Fibroblast of the aortic adventitia (primary cell): ENCODE measurements at regions not wholly inside any gene's neighbourhood (a gene's known extent, or its start where the extent isn't known, plus 50 kb on each side); places are given as distances from the start of the nearest gene placed in this dataset.
"Not testable (repeated sequence)": the region's sequence is repeated elsewhere in the genome, so short reads cannot be mapped to it uniquely, and the experiment has no call there.

Experiments used
- DNase-seq: peaks from one replicate; pipeline ENCODE4 v3.0.0-alpha.2; 2010; ENCODE audit warnings: low read depth
- H3K4me3 ChIP-seq: 2 replicates; pipeline ENCODE4 v1.5.1; 2011; ENCODE audit warnings: low read depth, mild to moderate bottlenecking, control low read depth, low read length, moderate library complexity
- TF ChIP-seq, protein P1 (sequence below): IDR thresholded peaks from 2 replicates; pipeline ENCODE4 v1.5.1; 2011; ENCODE audit warnings: mild to moderate bottlenecking, low read length, control low read depth, inconsistent platforms; ENCODE audit not compliant: insufficient read depth

DNA sequence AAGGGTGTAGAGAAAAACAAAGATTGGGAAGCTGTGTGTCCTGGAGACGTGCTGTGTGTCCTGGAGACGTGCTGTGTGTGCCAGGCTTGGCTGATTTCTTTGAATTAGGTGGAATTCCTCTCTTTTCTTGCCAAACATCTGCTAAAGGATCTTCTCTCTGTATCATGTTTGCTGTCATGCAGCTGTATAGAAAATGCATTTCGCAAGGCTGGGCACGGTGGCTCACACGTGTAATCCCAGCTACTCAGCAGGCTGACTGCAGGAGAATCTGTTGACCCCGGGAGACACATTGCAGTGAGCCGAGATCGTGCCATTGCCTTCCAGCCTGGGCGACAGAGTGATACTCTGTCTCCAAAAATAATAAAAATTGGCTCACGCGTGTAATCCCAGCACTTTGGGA is 187.0 kb downstream of the CRLF2 start:
- DNase-seq = no peak
- no peak overlapping the region for H3K4me3 ChIP-seq
- TF ChIP-seq, protein P1, sequence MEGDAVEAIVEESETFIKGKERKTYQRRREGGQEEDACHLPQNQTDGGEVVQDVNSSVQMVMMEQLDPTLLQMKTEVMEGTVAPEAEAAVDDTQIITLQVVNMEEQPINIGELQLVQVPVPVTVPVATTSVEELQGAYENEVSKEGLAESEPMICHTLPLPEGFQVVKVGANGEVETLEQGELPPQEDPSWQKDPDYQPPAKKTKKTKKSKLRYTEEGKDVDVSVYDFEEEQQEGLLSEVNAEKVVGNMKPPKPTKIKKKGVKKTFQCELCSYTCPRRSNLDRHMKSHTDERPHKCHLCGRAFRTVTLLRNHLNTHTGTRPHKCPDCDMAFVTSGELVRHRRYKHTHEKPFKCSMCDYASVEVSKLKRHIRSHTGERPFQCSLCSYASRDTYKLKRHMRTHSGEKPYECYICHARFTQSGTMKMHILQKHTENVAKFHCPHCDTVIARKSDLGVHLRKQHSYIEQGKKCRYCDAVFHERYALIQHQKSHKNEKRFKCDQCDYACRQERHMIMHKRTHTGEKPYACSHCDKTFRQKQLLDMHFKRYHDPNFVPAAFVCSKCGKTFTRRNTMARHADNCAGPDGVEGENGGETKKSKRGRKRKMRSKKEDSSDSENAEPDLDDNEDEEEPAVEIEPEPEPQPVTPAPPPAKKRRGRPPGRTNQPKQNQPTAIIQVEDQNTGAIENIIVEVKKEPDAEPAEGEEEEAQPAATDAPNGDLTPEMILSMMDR = no peak

DNA sequence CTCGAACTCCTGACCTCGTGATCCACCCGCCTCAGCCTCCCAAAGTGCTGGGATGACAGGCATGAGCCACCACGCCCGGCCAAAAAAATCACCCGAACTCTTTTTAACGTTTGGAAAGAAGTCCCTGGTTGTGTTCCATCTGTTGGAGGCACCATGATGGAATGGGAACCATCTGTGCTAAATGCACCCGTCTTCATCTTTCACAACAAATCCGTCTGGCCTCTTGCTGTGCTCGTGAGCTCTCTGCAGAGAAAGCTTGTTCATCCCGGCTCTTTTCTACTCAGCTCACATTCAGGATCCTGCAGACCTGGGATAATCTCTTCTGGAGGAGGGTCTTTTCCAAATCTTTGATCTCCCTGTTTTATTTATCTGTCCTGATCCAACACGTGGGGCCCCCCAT is 188.8 kb downstream of the CRLF2 start:
- TF ChIP-seq, protein P1 = no peak
- no peak overlapping the region for H3K4me3 ChIP-seq
- no peak for DNase-seq

DNA sequence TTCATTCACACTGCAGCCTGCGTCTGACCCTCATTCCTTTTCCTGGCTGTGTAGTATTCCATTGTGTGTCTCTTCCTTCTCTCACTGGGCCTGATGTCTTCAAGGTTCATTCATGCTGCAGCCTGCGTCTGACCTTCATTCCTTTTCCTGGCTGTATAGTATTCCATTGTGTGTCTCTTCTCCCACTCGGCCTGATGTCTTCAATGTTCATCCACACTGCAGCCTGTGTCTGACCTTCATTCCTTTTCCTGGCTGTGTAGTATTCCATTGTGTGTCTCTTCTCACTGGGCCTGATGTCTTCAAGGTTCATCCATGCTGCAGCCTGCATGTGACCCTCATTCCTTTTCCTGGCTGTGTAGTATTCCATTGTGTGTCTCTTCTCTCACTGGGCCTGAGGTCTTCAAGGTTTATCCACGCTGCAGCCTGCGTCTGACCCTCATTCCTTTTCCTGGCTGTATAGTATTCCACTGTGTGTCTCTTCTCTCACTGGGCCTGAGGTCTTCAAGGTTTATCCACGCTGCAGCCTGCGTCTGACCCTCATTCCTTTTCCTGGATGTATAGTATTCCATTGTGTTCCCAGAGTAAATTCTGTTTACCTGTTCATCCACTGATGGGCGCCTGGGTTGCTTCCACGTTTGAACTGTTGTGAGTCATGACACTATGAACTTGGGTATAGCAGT is 191.0 kb downstream of the CRLF2 start:
- DNase-seq = not testable (repeated sequence)

DNA sequence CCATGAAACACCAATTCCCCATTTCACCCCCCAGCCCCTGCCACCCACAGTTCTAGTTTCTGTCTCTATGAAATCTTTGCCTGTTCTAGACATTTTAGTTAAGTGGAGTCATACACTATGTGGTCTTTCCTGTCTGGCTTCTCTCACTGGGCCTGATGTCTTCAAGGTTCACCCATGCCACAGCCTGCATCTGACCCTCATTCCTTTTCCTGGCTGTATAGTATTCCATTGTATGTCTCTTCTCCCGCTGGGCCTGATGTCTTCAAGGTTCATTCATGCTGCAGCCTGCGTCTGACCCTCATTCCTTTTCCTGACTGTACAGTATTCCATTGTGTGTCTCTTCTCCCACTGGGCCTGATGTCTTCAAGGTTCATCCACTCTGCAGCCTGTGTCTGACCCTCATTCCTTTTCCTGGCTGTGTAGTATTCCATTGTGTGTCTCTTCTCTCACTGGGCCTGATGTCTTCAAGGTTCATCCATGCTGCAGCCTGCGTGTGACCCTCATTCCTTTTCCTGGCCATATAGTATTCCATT is 191.7 kb downstream of the CRLF2 start:
- TF ChIP-seq, protein P1 = no peak
- DNase-seq = no peak
- no peak overlapping the region for H3K4me3 ChIP-seq

More for the DNA sequence above, 191.0 kb downstream of the CRLF2 start:
- not testable (repeated sequence) for H3K4me3 ChIP-seq

DNA sequence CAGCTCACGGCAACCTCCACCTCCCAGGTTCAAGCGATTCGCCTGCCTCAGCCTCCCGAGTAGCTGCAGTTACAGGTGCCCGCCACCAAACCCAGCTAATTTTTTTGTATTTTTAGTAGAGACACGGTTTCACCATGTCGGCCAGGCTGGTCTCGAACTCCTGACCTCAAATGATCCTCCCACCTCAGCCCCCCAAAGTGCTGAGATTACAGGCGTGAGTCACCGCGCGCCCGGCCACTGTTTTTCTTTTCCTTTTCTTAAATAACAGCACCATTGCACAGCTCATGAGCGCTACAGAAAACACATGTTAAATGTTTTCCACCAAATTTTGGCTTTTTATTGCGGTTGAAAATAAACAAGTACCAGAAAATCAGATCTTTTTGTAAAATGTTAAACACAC is 195.5 kb downstream of the CRLF2 start:
- not testable (repeated sequence) for DNase-seq, H3K4me3 ChIP-seq

DNA sequence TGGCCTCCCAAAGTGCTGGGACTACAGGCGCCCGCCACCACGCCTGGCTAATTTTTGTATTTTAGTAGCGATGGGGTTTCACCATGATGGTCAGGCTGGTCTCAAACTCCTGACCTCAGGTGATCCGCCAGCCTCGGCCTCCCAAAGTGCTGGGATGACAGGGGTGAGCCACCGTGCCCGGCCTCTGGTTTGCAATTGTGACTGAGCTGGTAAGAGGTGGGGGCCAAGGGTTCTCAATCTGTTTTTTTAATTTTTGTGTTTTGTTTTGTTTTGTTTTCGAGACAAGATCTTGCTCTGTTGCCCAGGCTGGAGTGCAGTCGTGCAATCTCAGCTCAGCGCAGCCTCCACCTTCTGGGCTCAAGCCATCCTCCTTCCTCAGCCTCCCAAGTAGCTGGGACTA is 196.2 kb downstream of the CRLF2 start:
- not testable (repeated sequence) for DNase-seq, H3K4me3 ChIP-seq

DNA sequence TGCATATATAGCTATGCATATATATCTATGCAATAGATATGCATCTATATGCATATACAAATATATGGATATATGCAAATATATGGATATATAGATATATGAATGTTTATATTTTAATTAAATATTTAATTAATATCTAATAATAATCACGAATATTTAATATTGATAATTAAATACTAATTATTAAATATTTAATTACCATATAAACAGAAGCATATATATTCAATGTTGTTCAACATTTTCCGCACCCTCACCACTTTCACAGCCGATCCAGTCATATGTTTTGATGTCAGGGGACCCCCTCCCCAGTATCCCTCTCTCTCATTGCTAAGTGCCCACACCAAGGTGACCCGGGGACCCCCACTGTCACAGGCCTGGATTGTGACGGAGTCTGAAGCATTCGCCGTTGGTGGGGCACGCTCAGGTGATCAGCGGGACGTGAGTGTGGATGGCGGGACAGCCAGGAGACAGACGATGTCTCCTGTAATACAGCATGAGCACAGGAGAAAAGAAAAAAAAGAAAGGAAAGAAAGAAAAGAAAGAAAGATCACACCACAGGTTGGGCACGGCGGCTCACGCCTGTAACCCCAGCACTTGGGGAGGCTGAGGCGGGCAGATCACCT is 199.7 kb downstream of the CRLF2 start:
- no peak for DNase-seq
- no peak overlapping the region for H3K4me3 ChIP-seq
- TF ChIP-seq, protein P1 = no peak

DNA sequence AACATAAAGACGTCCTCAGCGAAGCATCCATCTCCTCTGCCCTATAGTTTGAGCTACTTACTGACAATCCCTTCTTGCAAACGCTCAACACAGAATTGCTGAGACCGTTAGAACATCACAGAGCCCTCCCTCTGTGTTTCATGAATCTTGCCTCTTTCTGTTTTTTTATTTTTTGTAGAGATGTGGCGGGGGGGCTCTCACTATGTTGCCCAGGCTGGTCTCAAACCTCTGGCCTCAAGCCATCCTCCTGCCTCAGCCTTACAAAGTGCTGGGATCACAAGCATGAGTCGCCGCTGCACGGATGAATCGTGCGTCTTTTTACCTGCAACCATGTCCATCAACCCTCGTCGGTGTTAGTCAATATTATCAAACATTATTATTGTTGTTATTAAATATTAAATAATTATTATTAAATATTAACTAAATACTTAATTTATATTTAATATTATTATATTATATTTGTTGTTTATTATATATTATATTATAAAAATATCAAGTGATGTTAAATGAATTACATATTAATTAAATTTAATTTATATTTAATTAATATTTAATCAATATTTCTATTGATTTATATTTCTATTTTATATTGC is 200.7 kb downstream of the CRLF2 start:
- TF ChIP-seq, protein P1 = no peak
- H3K4me3 ChIP-seq = no peak overlapping the region
- no peak for DNase-seq
